ENCODE measurements at regions not wholly inside any gene's neighbourhood (a gene's known extent, or its start where the extent isn't known, plus 50 kb on each side); places are given as distances from the start of the nearest gene placed in this dataset.
"Not testable (repeated sequence)": the region's sequence is repeated elsewhere in the genome, so short reads cannot be mapped to it uniquely, and the experiment has no call there.

- DNase-seq (ENCODE audit: low read depth) = no peak
Observed at GRCh38 chr7:32223071-32223650, 153.0 kb upstream of the PDE1C start.

GRCh38 chr7:32222251-32222900 is 152.2 kb upstream of the PDE1C start:
- no peak for DNase-seq (ENCODE audit: low read depth)

- DNase-seq (ENCODE audit: low read depth) = no peak
Observed at GRCh38 chr7:32221736-32222135, 151.5 kb upstream of the PDE1C start.

GRCh38 chr7:32221056-32221455 is 150.8 kb upstream of the PDE1C start:
- DNase-seq (ENCODE audit: low read depth) = no peak

GRCh38 chr7:32219831-32220230 is 149.6 kb upstream of the PDE1C start:
- DNase-seq (ENCODE audit: low read depth) = not testable (repeated sequence)

GRCh38 chr7:32219416-32219815 is 149.2 kb upstream of the PDE1C start:
- no peak for DNase-seq (ENCODE audit: low read depth)

GRCh38 chr7:32218741-32219288 is 148.6 kb upstream of the PDE1C start:
- DNase-seq (ENCODE audit: low read depth) = no peak

GRCh38 chr7:32218154-32218467 is 147.9 kb upstream of the PDE1C start:
- no peak for DNase-seq (ENCODE audit: low read depth)

GRCh38 chr7:32217341-32218153 is 147.3 kb upstream of the PDE1C start:
- DNase-seq (ENCODE audit: low read depth) = no peak

GRCh38 chr7:32216759-32217158 is 146.6 kb upstream of the PDE1C start:
- no peak for DNase-seq (ENCODE audit: low read depth)

- no peak for DNase-seq (ENCODE audit: low read depth)
Observed at GRCh38 chr7:32215697-32216096, 145.5 kb upstream of the PDE1C start.

GRCh38 chr7:32214913-32215312 is 144.7 kb upstream of the PDE1C start:
- DNase-seq (ENCODE audit: low read depth) = no peak

GRCh38 chr7:32212321-32212720 is 142.1 kb upstream of the PDE1C start:
- DNase-seq (ENCODE audit: low read depth) = no peak

GRCh38 chr7:32206987-32207386 is 136.8 kb upstream of the PDE1C start:
- DNase-seq (ENCODE audit: low read depth) = no peak

- DNase-seq (ENCODE audit: low read depth) = no peak
Observed at GRCh38 chr7:32206488-32206887, 136.3 kb upstream of the PDE1C start.

- not testable (repeated sequence) for DNase-seq (ENCODE audit: low read depth)
Observed at GRCh38 chr7:32205298-32205824, 135.2 kb upstream of the PDE1C start.

- DNase-seq (ENCODE audit: low read depth) = no peak
Observed at GRCh38 chr7:32204361-32205018, 134.3 kb upstream of the PDE1C start.

- DNase-seq (ENCODE audit: low read depth) = no peak
Observed at GRCh38 chr7:32200646-32201045, 130.4 kb upstream of the PDE1C start.

GRCh38 chr7:32194537-32194936 is 124.3 kb upstream of the PDE1C start:
- DNase-seq (ENCODE audit: low read depth) = no peak

- DNase-seq (ENCODE audit: low read depth) = no peak
Observed at GRCh38 chr7:32191305-32191704, 121.1 kb upstream of the PDE1C start.

GRCh38 chr7:32179567-32179966 is 109.4 kb upstream of the PDE1C start:
- no peak for DNase-seq (ENCODE audit: low read depth)

- no peak for DNase-seq (ENCODE audit: low read depth)
Observed at GRCh38 chr7:32178677-32179366, 108.6 kb upstream of the PDE1C start.

Measured in stimulated activated CD8-positive, alpha-beta memory T cell treated with anti-CD3 and anti-CD28 coated beads, Interleukin-12 subunit alpha, Interleukin-12 subunit beta, amount 100 ng/mL, for 4 hours (primary cell).